HL-60 (cell line): ENCODE measurements at regions not wholly inside any gene's neighbourhood (a gene's known extent, or its start where the extent isn't known, plus 50 kb on each side); places are given as distances from the start of the nearest gene placed in this dataset.

ENCODE experiments used
- CTCF ChIP-seq: IDR thresholded peaks from one replicate; pipeline ENCODE4 v1.5.1; 2011; ENCODE audit warnings: low read length, control low read depth, inconsistent platforms; ENCODE audit not compliant: insufficient read depth
- POLR2AphosphoS5 ChIP-seq: IDR thresholded peaks from 2 replicates; pipeline ENCODE4 v1.6.1; 2012; ENCODE audit warnings: low read depth

GRCh38 chr10:78896159-78896928 is 172.4 kb upstream of the ZMIZ1 start:
- no peak for TF ChIP-seq POLR2AphosphoS5
- TF ChIP-seq CTCF: no peak
